H1 (cell line): ENCODE measurements at regions not wholly inside any gene's neighbourhood (a gene's known extent, or its start where the extent isn't known, plus 50 kb on each side); places are given as distances from the start of the nearest gene placed in this dataset.

Source experiments
- BCL11A ChIP-seq, 2 experiments: IDR thresholded peaks; one replicate each; pipeline ENCODE4 v1.6.1; 2011; ENCODE audit warnings: low read depth in 2 of 2, low read length in 2 of 2, mild to moderate bottlenecking in 2 of 2
- EGR1 ChIP-seq: IDR thresholded peaks from 2 replicates; pipeline ENCODE4 v1.6.1; 2011; ENCODE audit warnings: low read depth, low read length, borderline replicate concordance
- GABPA ChIP-seq: IDR thresholded peaks from 2 replicates; pipeline ENCODE4 v1.6.1; 2011; ENCODE audit warnings: mild to moderate bottlenecking, low read length, moderate library complexity, borderline replicate concordance; ENCODE audit not compliant: insufficient read depth
- SIX5 ChIP-seq: IDR thresholded peaks from 2 replicates; pipeline ENCODE4 v1.6.1; 2011; ENCODE audit warnings: mild to moderate bottlenecking, low read depth, low read length

- TF ChIP-seq GABPA (no peak), SIX5 (no peak), BCL11A (IDR thresholded peaks at IDR 0.05; ENCODE audit: low read depth in 2 of 2, low read length in 2 of 2) (no peak), EGR1 (no peak)
Measured at GRCh38 chr14:89635615-89636014, 218.6 kb upstream of the FOXN3 start (continued).
